Panc1 (cell line): ENCODE measurements at regions not wholly inside any gene's neighbourhood (a gene's known extent, or its start where the extent isn't known, plus 50 kb on each side); places are given as distances from the start of the nearest gene placed in this dataset.

Experiments used
- POLR2AphosphoS5 ChIP-seq: IDR thresholded peaks from 2 replicates; pipeline ENCODE4 v1.6.1; 2012; ENCODE audit warnings: mild to moderate bottlenecking, low read depth, low read length, moderate library complexity
- SIN3A ChIP-seq: IDR thresholded peaks from 2 replicates; pipeline ENCODE4 v1.6.1; 2012; ENCODE audit warnings: low read depth, mild to moderate bottlenecking, low read length, moderate library complexity, borderline replicate concordance; ENCODE audit not compliant: insufficient read depth
- TCF7L2 ChIP-seq: IDR thresholded peaks from 2 replicates; pipeline ENCODE4 v1.6.1; 2011; ENCODE audit warnings: mild to moderate bottlenecking, low read depth, low read length, inconsistent platforms
- TF ChIP-seq, protein P1 (sequence below): fragments of 450-650 bp; IDR thresholded peaks from 2 replicates; pipeline ENCODE4 v1.5.1; 2017; ENCODE audit warnings: mild to moderate bottlenecking
- TF ChIP-seq, protein P2 (sequence below), 2 experiments: IDR thresholded peaks; 2 replicates each; pipeline ENCODE4 v1.6.1; 2011 to 2012; ENCODE audit warnings: low read depth in 2 of 2, control low read depth in 1 of 2, low read length in 1 of 2, mild to moderate bottlenecking in 1 of 2, moderate library complexity in 1 of 2; ENCODE audit not compliant: insufficient read depth in 1 of 2

DNA sequence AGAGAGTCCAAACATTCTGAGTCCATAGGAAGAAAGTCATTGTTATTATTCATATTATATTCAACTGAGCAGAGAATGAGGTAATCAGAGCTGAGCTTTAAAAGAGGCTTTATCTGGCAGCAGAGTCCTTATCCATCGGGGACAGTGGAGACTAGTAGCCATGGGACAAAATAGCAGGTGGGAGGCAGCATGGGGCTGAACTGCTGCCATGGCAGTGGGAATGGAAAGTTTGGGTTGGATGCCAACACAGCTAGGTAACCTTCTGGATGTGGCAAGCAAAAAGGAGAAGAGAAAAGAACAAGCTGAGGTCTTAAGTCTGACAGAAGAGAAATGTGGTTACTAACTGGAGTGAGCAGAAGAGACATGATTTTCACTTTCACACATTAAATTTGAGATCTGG, 71.0 kb upstream of the CDKN3 start:
- TF ChIP-seq, protein P1, sequence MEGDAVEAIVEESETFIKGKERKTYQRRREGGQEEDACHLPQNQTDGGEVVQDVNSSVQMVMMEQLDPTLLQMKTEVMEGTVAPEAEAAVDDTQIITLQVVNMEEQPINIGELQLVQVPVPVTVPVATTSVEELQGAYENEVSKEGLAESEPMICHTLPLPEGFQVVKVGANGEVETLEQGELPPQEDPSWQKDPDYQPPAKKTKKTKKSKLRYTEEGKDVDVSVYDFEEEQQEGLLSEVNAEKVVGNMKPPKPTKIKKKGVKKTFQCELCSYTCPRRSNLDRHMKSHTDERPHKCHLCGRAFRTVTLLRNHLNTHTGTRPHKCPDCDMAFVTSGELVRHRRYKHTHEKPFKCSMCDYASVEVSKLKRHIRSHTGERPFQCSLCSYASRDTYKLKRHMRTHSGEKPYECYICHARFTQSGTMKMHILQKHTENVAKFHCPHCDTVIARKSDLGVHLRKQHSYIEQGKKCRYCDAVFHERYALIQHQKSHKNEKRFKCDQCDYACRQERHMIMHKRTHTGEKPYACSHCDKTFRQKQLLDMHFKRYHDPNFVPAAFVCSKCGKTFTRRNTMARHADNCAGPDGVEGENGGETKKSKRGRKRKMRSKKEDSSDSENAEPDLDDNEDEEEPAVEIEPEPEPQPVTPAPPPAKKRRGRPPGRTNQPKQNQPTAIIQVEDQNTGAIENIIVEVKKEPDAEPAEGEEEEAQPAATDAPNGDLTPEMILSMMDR, result no peak
- TF ChIP-seq, protein P2, sequence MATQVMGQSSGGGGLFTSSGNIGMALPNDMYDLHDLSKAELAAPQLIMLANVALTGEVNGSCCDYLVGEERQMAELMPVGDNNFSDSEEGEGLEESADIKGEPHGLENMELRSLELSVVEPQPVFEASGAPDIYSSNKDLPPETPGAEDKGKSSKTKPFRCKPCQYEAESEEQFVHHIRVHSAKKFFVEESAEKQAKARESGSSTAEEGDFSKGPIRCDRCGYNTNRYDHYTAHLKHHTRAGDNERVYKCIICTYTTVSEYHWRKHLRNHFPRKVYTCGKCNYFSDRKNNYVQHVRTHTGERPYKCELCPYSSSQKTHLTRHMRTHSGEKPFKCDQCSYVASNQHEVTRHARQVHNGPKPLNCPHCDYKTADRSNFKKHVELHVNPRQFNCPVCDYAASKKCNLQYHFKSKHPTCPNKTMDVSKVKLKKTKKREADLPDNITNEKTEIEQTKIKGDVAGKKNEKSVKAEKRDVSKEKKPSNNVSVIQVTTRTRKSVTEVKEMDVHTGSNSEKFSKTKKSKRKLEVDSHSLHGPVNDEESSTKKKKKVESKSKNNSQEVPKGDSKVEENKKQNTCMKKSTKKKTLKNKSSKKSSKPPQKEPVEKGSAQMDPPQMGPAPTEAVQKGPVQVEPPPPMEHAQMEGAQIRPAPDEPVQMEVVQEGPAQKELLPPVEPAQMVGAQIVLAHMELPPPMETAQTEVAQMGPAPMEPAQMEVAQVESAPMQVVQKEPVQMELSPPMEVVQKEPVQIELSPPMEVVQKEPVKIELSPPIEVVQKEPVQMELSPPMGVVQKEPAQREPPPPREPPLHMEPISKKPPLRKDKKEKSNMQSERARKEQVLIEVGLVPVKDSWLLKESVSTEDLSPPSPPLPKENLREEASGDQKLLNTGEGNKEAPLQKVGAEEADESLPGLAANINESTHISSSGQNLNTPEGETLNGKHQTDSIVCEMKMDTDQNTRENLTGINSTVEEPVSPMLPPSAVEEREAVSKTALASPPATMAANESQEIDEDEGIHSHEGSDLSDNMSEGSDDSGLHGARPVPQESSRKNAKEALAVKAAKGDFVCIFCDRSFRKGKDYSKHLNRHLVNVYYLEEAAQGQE (IDR thresholded peaks at IDR 0.05; ENCODE audit: insufficient read depth in 1 of 2, low read depth in 2 of 2, low read length in 1 of 2), result no peak
- TF ChIP-seq POLR2AphosphoS5 (no peak), TCF7L2 (no peak), SIN3A (no peak)
